ENCODE measurements at regions not wholly inside any gene's neighbourhood (a gene's known extent, or its start where the extent isn't known, plus 50 kb on each side); places are given as distances from the start of the nearest gene placed in this dataset.

GRCh38 chr13:69306766-69307165 lies 800.9 kb upstream of the ATXN8OS start:
- 0 to 6% methylated on average over 1 of the region's 1 CpG for WGBS, 2 donors
- Histone ChIP-seq H3K4me1 (no peaks in the 10 kb centered on the region), H3K27ac (no peak overlapping the region), H3K36me3 (no peaks in the 10 kb centered on the region), H3K4me3 (no peak overlapping the region), H3K9me3 (no peaks in the 10 kb centered on the region), H3K27me3 (no peaks in the 10 kb centered on the region)
- DNase-seq (ENCODE audit: low spot score in 2 of 2): no peak
- no peak for TF ChIP-seq POLR2A (IDR thresholded peaks at IDR 0.05)
- no peak for TF ChIP-seq CTCF (IDR thresholded peaks at IDR 0.05)
- no peak for TF ChIP-seq EP300 (IDR thresholded peaks at IDR 0.05)

GRCh38 chr13:69300131-69300530 lies 807.5 kb upstream of the ATXN8OS start:
- Histone ChIP-seq H3K4me1 (no peaks in the 10 kb centered on the region), H3K4me3 (no peak overlapping the region), H3K27me3 (no peaks in the 10 kb centered on the region), H3K27ac (no peak overlapping the region), H3K9me3 (no peaks in the 10 kb centered on the region), H3K36me3 (no peaks in the 10 kb centered on the region)
- TF ChIP-seq POLR2A (IDR thresholded peaks at IDR 0.05) (no peak), EP300 (IDR thresholded peaks at IDR 0.05) (no peak)
- DNase-seq (ENCODE audit: low spot score in 2 of 2): no peak
- 34 to 37% methylated on average over 2 of the region's 2 CpGs for WGBS, 2 donors

- no peak for DNase-seq (ENCODE audit: low spot score in 2 of 2)
- H3K27me3 ChIP-seq: no peaks in the 10 kb centered on the region
- no peaks in the 10 kb centered on the region for H3K4me1 ChIP-seq
- H3K9me3 ChIP-seq: no peaks in the 10 kb centered on the region
- WGBS, 2 donors: 59 to 81% methylated on average over 1 of the region's 1 CpG
- TF ChIP-seq POLR2A (IDR thresholded peaks at IDR 0.05) (no peak), EP300 (IDR thresholded peaks at IDR 0.05) (no peak), CTCF (IDR thresholded peaks at IDR 0.05) (no peak)
- H3K27ac ChIP-seq: no peak overlapping the region
- no peaks in the 10 kb centered on the region for H3K36me3 ChIP-seq
- H3K4me3 ChIP-seq: no peak overlapping the region
These were observed 811.5 kb upstream of the ATXN8OS start for GRCh38 chr13:69296130-69296529.

- DNase-seq (ENCODE audit: low spot score in 2 of 2): no peak
- Histone ChIP-seq H3K27ac (no peak overlapping the region), H3K27me3 (no peaks in the 10 kb centered on the region), H3K9me3 (no peaks in the 10 kb centered on the region), H3K36me3 (no peaks in the 10 kb centered on the region), H3K4me1 (no peaks in the 10 kb centered on the region), H3K4me3 (no peak overlapping the region)
- TF ChIP-seq EP300 (IDR thresholded peaks at IDR 0.05) (no peak), CTCF (IDR thresholded peaks at IDR 0.05) (no peak), POLR2A (IDR thresholded peaks at IDR 0.05) (no peak)
- WGBS, 2 donors: 59 to 61% methylated on average over 2 of the region's 2 CpGs
These were observed 814.7 kb upstream of the ATXN8OS start for GRCh38 chr13:69292789-69293425.

GRCh38 chr13:69291292-69291906 lies 816.2 kb upstream of the ATXN8OS start:
- Histone ChIP-seq H3K4me1 (no peaks in the 10 kb centered on the region), H3K36me3 (no peaks in the 10 kb centered on the region), H3K9me3 (no peaks in the 10 kb centered on the region), H3K27me3 (no peaks in the 10 kb centered on the region), H3K27ac (no peak overlapping the region), H3K4me3 (no peak overlapping the region)
- 75 to 81% methylated on average over 1 of the region's 1 CpG for WGBS, 2 donors
- TF ChIP-seq POLR2A (IDR thresholded peaks at IDR 0.05): no peak
- TF ChIP-seq EP300 (IDR thresholded peaks at IDR 0.05): no peak
- no peak for TF ChIP-seq CTCF (IDR thresholded peaks at IDR 0.05)
- DNase-seq (ENCODE audit: low spot score in 2 of 2): no peak
